ENCODE measurements at regions not wholly inside any gene's neighbourhood (a gene's known extent, or its start where the extent isn't known, plus 50 kb on each side); places are given as distances from the start of the nearest gene placed in this dataset.

DNA sequence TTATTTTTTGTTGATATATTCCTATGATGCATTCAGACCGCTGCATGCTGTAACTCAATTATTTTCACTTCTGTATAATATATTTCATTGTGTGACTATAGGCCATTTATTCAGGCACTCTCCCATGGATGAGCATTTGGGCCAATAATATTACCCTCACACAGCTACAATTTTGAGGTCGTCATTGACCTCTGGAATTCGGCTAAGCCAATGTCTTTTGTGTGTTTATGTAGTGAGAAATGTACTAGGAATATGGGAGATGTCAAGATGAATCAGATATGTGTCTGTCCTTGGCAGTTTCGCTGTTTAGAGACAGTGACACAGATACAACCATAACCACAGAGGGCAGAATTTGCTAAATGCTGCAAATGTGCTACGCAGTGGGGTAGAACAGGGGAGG is 474.2 kb downstream of the ADRA2A start:
- TF ChIP-seq, protein P1, sequence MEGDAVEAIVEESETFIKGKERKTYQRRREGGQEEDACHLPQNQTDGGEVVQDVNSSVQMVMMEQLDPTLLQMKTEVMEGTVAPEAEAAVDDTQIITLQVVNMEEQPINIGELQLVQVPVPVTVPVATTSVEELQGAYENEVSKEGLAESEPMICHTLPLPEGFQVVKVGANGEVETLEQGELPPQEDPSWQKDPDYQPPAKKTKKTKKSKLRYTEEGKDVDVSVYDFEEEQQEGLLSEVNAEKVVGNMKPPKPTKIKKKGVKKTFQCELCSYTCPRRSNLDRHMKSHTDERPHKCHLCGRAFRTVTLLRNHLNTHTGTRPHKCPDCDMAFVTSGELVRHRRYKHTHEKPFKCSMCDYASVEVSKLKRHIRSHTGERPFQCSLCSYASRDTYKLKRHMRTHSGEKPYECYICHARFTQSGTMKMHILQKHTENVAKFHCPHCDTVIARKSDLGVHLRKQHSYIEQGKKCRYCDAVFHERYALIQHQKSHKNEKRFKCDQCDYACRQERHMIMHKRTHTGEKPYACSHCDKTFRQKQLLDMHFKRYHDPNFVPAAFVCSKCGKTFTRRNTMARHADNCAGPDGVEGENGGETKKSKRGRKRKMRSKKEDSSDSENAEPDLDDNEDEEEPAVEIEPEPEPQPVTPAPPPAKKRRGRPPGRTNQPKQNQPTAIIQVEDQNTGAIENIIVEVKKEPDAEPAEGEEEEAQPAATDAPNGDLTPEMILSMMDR (IDR thresholded peaks at IDR 0.05 in 2 of 3, conservative IDR thresholded peaks at IDR 0.05 in 1 of 3; ENCODE audit: control insufficient read depth in 2 of 3, extremely low read depth in 1 of 3, insufficient read depth in 1 of 3, low read depth in 3 of 3, low read length in 3 of 3) = no peak
- TF ChIP-seq CREB1 (IDR thresholded peaks at IDR 0.05; ENCODE audit: low read depth) = no peak
- no peak for TF ChIP-seq POLR2AphosphoS5 (IDR thresholded peaks at IDR 0.05; ENCODE audit: low read length)
- no peak for TF ChIP-seq TCF12 (IDR thresholded peaks at IDR 0.05; ENCODE audit: low read depth, low read length)
- no peak for TF ChIP-seq BRCA1 (IDR thresholded peaks at IDR 0.05; ENCODE audit: low read depth, low read length)
- no peak for TF ChIP-seq POLR2A (IDR thresholded peaks at IDR 0.05; ENCODE audit: low read depth, low read length)
- TF ChIP-seq CEBPB (IDR thresholded peaks at IDR 0.05; ENCODE audit: borderline replicate concordance in 1 of 2, low read depth in 2 of 2, low read length in 2 of 2) = no peak
- no peak for TF ChIP-seq RCOR1 (conservative IDR thresholded peaks at IDR 0.05; ENCODE audit: low read depth, low read length)
- TF ChIP-seq HDAC6 (IDR thresholded peaks at IDR 0.05; ENCODE audit: unreplicated experiment) = no peak
- no peak for TF ChIP-seq JUNB (IDR thresholded peaks at IDR 0.05)
